Activated naive CD8-positive, alpha-beta T cell treated with anti-CD3 and anti-CD28 coated beads, Interleukin-2, amount 10 ng/mL, durations not matched to agents 7 days and 5 days (primary cell): ENCODE measurements at regions not wholly inside any gene's neighbourhood (a gene's known extent, or its start where the extent isn't known, plus 50 kb on each side); places are given as distances from the start of the nearest gene placed in this dataset.

ENCODE experiments used
- ATAC-seq: fragments of 150-1000 bp; cut with Tn5 transposase; one replicate; pipeline ENCODE4 v1.10.0; 2021; ENCODE audit warnings: low read depth, moderate library complexity
- POLR2A ChIA-PET: fragments of 350-600 bp; sonication (Branson Sonifier 250); formaldehyde crosslinking; loops from one replicate; lab custom pipeline; 2021; ENCODE audit warnings: antibody characterized with exemption; lab: Charles Lee
- DNase-seq: peaks from one replicate; pipeline ENCODE4 v3.0.0; 2021
- H3K27ac Mint-ChIP-seq: one replicate; pipeline ENCODE4 v1.8.0; 2022; ENCODE audit warnings: mild to moderate bottlenecking, mixed read lengths
- H3K27me3 Mint-ChIP-seq: one replicate; pipeline ENCODE4 v1.8.0; 2022; ENCODE audit warnings: mild to moderate bottlenecking, moderate library complexity, mixed read lengths
- H3K36me3 Mint-ChIP-seq: one replicate; pipeline ENCODE4 v1.8.0; 2021; ENCODE audit warnings: mild to moderate bottlenecking, mixed read lengths
- H3K4me1 Mint-ChIP-seq: one replicate; pipeline ENCODE4 v1.8.0; 2021; ENCODE audit warnings: mixed read lengths
- H3K4me3 Mint-ChIP-seq: one replicate; pipeline ENCODE4 v1.8.0; 2022; ENCODE audit warnings: mild to moderate bottlenecking, moderate library complexity, mixed read lengths
- H3K9me3 Mint-ChIP-seq: one replicate; pipeline ENCODE4 v1.8.0; 2021; ENCODE audit warnings: mixed read lengths

DNA sequence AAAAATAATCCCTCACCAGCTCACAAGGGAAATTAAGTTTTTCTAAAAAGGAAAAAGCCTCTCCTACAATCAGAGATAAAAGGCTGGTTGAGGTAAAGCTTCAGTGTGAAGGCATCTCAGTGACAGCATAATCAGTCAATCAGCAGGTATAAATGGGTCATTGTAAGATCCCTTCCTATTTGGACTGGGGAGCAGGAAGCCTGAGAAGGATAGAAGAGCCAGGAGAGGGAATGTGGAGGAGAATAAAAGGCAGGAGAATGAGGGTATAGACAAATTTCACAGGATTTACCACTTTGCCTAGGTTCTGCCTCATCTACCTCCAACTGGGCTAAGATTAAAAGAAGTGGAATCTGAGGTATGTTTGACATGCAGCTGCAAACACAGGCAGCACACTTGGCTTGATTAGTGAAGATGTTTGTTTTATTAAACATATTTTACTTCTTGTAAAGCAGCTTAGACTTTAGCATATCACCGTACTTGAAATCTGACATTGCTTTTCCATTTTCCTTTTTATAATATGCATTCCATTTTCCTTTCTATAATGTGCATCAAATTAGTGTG, 479.1 kb upstream of the USP15 start:
- no peak for ATAC-seq
- H3K4me1 Mint-ChIP-seq: no peaks in the 10 kb centered on the region
- no peaks in the 10 kb centered on the region for H3K9me3 Mint-ChIP-seq
- DNase-seq: no peak
- peaks cover 1% of the 10 kb centered on the region for H3K27me3 Mint-ChIP-seq
- no peak overlapping the region for H3K27ac Mint-ChIP-seq
- H3K4me3 Mint-ChIP-seq: no peak overlapping the region
- no peaks in the 10 kb centered on the region for H3K36me3 Mint-ChIP-seq
- POLR2A ChIA-PET: no interaction called here

DNA sequence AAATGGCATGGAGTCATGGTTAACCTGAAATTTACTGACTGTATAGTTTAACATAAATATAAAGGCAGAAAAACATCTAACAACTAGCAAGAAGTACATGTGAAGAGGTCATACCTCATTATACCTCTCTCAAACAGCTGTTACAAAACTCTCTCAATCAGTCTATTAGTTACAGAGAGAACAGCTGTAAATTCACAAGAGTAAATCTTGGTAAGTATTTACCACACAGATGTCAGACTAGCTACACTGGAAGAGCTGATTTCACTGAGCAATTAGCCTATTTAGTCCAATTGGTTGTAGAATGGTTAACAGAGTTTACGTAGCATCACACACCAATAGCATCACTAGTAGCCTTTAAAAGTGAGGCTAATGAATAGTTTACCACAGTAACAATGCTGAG, 463.4 kb upstream of the USP15 start:
- ATAC-seq (no peak), DNase-seq (no peak)
- POLR2A ChIA-PET: no interaction called here
- H3K4me3 Mint-ChIP-seq: no peak overlapping the region
- no peaks in the 10 kb centered on the region for H3K36me3 Mint-ChIP-seq
- no peaks in the 10 kb centered on the region for H3K4me1 Mint-ChIP-seq
- H3K27ac Mint-ChIP-seq: no peak overlapping the region
- H3K9me3 Mint-ChIP-seq: no peaks in the 10 kb centered on the region
- H3K27me3 Mint-ChIP-seq: peaks cover 2% of the 10 kb centered on the region

DNA sequence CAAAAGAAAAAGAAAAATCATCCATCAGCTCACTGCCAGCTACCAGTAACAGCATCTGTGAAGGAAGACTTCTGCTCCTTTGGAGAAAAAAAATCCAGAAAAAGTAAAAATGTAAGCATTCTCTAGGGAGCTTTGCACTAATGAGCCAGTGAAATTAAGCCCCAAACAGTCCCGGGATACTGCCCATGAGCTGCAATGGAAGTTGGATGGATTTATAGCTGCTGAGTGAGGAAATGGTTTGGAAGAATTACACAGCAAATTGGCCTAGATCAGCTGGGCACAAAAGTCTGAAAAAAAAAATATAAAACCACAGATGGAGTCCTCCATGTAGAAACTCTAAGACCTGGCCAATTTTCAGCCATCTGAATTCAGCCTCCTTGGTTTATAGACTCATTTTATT, 462.9 kb upstream of the USP15 start:
- H3K4me3 Mint-ChIP-seq: no peak overlapping the region
- H3K36me3 Mint-ChIP-seq: no peaks in the 10 kb centered on the region
- H3K4me1 Mint-ChIP-seq: no peaks in the 10 kb centered on the region
- POLR2A ChIA-PET: no interaction called here
- no peak overlapping the region for H3K27ac Mint-ChIP-seq
- ATAC-seq: no peak
- DNase-seq: no peak
- no peaks in the 10 kb centered on the region for H3K9me3 Mint-ChIP-seq
- H3K27me3 Mint-ChIP-seq: no peaks in the 10 kb centered on the region

DNA sequence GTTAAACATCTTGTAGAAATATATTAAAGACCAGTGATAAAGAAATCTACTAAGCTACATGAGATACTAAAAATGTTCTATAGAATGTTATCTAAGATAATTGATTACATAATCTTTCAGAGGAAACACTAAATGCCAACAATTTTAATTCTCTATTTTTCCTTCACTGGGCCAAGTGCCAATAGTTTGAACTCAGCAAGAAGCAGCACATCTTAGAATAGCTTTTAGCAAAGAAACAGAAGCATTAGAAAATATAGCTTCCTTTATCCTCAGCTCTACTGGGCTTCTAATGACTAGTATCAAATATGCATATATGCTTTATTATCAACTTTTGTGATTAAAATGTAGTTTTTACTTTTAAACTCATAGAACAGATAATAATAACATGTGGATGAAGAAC, 461.4 kb upstream of the USP15 start:
- Mint-ChIP-seq H3K36me3 (no peaks in the 10 kb centered on the region), H3K27me3 (no peaks in the 10 kb centered on the region), H3K4me1 (no peaks in the 10 kb centered on the region), H3K4me3 (no peak overlapping the region), H3K27ac (no peak overlapping the region), H3K9me3 (no peaks in the 10 kb centered on the region)
- POLR2A ChIA-PET: no interaction called here
- DNase-seq (no peak), ATAC-seq (no peak)

DNA sequence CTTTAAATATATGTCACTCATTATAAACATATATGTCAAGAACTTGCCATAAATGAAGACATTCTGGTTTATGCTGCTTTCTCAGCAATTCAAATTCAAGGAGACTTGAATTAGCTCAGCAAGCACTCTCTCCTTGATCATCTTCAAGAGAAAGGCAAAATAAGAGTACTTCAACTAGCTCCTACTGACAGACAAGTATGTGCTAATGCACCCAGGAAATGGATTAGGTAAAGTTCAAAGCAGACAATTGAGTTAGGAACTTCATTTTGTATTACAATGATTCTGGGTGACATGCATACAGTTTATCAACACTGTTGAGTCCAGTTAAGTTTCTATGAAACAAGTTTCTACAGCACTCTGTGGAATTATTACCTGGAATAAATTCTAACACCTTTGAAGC, 455.9 kb upstream of the USP15 start:
- Mint-ChIP-seq H3K4me1 (no peaks in the 10 kb centered on the region), H3K27ac (no peak overlapping the region), H3K27me3 (no peaks in the 10 kb centered on the region), H3K4me3 (no peak overlapping the region), H3K9me3 (peaks cover 7% of the 10 kb centered on the region), H3K36me3 (peaks cover 1% of the 10 kb centered on the region)
- no peak for ATAC-seq
- DNase-seq: no peak
- POLR2A ChIA-PET: no interaction called here

DNA sequence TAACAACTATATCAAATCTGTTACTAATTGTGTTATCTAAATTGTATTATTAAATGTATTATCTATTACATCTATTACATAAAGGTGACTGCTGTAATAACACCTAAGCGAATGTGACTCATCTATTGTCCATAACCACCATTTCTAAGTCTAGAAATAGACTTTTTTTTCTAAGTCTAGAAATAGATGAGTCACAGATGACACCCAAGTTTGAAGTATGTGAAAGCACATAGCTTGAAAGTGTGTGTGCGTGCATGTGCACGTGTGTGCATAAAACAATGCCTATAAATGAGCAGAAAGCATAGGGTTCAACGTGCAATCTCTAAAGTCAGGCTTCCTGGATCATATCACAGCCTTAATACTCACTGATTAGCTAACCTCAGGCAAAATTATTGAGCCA, 451.3 kb upstream of the USP15 start:
- no peaks in the 10 kb centered on the region for H3K27me3 Mint-ChIP-seq
- ATAC-seq (no peak), DNase-seq (no peak)
- POLR2A ChIA-PET: no interaction called here
- peaks cover 1% of the 10 kb centered on the region for H3K36me3 Mint-ChIP-seq
- no peak overlapping the region for H3K4me3 Mint-ChIP-seq
- peaks cover 7% of the 10 kb centered on the region for H3K9me3 Mint-ChIP-seq
- no peak overlapping the region for H3K27ac Mint-ChIP-seq
- no peaks in the 10 kb centered on the region for H3K4me1 Mint-ChIP-seq

DNA sequence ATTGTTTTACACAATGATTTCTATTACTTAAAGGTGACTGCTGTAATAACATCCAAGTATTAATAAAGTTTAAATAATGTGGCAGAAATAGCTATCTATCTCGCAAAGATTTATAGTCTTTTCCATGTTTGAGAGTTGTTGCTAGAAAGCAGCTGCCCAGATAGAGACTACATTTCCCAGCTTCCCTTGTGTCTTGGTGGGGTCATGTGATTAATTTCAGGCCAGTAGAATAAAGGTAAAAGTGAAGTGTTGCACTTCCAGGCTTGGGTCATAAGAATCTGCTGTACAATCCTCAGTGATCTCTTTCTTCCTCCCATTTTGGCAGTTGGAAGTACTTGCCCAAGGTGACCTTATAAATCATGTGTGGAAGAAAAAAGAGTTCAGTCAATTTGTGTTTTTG, 449.7 kb upstream of the USP15 start:
- Mint-ChIP-seq H3K27me3 (no peaks in the 10 kb centered on the region), H3K36me3 (peaks cover 1% of the 10 kb centered on the region), H3K4me1 (no peaks in the 10 kb centered on the region), H3K27ac (no peak overlapping the region), H3K4me3 (no peak overlapping the region), H3K9me3 (peaks cover 7% of the 10 kb centered on the region)
- ATAC-seq: no peak
- DNase-seq: no peak
- POLR2A ChIA-PET: no interaction called here

DNA sequence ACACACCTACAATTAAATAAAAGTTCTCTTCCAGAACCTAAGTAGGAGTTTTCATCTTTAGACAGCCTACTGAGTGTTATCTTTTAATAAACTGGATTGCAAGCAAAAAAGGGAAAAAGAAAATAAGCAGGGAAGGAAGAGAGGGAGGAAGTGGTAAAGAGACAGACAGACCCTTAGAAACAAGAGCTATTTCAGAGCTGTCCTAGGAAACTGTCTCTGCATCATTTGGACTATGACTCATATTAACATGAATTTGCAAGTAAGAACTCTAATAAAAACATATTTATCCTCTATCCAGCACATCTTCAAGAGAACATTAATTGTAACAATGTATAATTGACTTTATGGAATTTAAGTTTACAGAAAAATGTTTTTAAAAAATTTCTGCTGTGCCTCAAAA, 438.8 kb upstream of the USP15 start:
- ATAC-seq (no peak), DNase-seq (no peak)
- Mint-ChIP-seq H3K4me3 (no peak overlapping the region), H3K27me3 (peaks cover 10% of the 10 kb centered on the region), H3K4me1 (no peaks in the 10 kb centered on the region), H3K36me3 (no peaks in the 10 kb centered on the region), H3K9me3 (no peaks in the 10 kb centered on the region), H3K27ac (no peak overlapping the region)
- POLR2A ChIA-PET: no interaction called here

DNA sequence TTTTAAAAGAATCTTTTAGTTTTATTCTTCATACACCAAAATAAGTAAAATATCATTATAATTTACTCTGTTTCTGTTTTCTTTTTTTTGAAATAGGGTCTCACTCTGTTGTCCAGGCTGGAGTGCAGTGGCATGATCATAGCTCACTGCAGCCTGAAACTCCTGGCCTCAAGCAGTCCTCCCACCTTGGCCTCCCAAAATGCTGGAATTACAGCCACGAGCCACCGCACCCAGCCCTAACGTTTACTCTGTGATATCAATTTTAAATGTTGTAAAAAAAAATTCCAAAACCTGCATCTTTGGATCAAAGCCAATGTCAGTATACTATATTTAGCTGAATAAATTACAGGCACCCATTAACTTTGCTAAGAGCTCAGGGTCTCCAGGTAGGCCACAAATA, 437.1 kb upstream of the USP15 start:
- peaks cover 10% of the 10 kb centered on the region for H3K27me3 Mint-ChIP-seq
- no peaks in the 10 kb centered on the region for H3K36me3 Mint-ChIP-seq
- H3K4me3 Mint-ChIP-seq: no peak overlapping the region
- DNase-seq: no peak
- H3K4me1 Mint-ChIP-seq: no peaks in the 10 kb centered on the region
- H3K9me3 Mint-ChIP-seq: no peaks in the 10 kb centered on the region
- no peak for ATAC-seq
- POLR2A ChIA-PET: no interaction called here
- H3K27ac Mint-ChIP-seq: no peak overlapping the region

DNA sequence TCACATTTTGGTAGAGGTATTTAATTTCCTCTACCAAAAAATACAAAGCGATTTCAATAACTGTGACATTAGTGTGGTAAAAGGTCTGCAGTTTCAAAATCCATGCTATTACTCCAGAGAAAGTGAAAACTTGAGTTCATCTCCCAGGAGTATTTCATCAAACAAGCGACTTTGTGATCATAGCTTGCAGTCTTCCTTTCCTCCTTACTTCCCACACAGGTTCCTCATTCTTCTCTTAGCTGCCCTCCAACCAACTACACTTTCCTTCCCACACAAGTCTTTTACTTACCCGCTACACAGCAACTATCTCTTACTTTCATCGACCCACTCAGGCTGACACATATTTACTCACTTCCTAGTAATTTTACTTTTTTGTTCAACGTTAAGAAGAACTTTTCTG, 413.4 kb upstream of the USP15 start:
- DNase-seq (no peak), ATAC-seq (no peak)
- Mint-ChIP-seq H3K27ac (no peak overlapping the region), H3K27me3 (no peaks in the 10 kb centered on the region), H3K4me1 (no peaks in the 10 kb centered on the region), H3K9me3 (no peaks in the 10 kb centered on the region), H3K4me3 (no peak overlapping the region), H3K36me3 (no peaks in the 10 kb centered on the region)
- POLR2A ChIA-PET: no interaction called here

DNA sequence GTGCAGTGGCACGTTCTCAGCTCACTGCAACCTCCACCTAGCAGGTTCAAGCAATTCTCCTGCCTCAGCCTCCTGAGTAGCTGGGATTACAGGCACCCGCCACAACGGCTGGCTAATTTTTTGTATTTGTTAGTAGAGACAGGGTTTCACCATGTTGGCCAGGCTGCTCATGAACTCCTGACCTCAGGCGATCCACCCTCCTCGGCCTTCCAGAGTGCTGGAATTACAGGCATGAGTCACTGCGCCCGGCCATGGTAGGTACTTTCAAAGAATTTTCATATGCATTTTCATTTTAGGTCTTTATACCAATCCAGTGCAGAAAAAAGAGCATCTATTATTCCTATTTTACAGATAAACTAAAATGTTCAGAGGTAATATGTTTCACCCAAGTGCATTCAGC, 411.3 kb upstream of the USP15 start:
- no peak overlapping the region for H3K4me3 Mint-ChIP-seq
- no peaks in the 10 kb centered on the region for H3K4me1 Mint-ChIP-seq
- POLR2A ChIA-PET: no interaction called here
- peaks cover under 1% of the 10 kb centered on the region for H3K27me3 Mint-ChIP-seq
- ATAC-seq (no peak), DNase-seq (no peak)
- no peaks in the 10 kb centered on the region for H3K36me3 Mint-ChIP-seq
- no peaks in the 10 kb centered on the region for H3K9me3 Mint-ChIP-seq
- no peak overlapping the region for H3K27ac Mint-ChIP-seq

DNA sequence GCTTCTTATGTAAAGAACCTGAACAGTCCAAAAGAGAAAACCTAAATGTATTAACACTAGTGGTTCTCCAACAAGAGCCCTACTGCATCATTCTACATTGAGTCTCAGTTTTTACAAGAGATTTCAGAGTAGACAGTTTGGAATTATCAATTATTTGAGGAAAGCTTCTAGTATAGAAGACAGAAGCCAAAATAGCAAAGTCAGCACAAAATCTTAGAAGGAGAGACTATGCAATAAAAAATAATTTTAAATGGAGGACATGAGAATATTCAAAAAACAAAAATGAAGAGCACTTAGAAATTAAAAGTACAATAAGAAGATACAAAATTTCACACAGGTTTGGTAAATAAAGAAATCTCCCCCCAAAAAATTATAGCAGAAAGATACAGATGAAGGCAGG, 406.3 kb upstream of the USP15 start:
- peaks cover 4% of the 10 kb centered on the region for H3K9me3 Mint-ChIP-seq
- ATAC-seq (no peak), DNase-seq (no peak)
- H3K4me3 Mint-ChIP-seq: no peak overlapping the region
- H3K4me1 Mint-ChIP-seq: no peaks in the 10 kb centered on the region
- H3K36me3 Mint-ChIP-seq: no peaks in the 10 kb centered on the region
- peaks cover 5% of the 10 kb centered on the region for H3K27me3 Mint-ChIP-seq
- POLR2A ChIA-PET: no interaction called here
- no peak overlapping the region for H3K27ac Mint-ChIP-seq

DNA sequence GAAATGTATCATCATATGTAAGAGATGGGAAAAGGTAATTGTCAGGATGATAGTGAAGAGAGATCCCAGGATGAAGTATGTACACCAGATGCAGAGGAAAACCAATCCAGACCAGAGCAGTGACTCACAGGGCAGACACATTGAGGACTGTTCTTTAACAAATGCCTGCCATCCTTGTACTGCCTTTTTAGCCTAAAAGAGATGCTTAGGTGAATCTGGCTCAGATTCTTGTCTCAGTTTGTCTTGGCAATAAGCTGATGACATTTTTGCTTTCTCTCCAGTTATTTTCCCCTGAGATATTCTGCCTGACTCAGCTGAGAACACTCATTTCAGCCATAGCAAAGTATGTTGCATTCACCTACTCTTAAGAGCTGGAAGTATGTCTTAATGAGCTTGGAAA, 405.3 kb upstream of the USP15 start:
- ATAC-seq (no peak), DNase-seq (no peak)
- Mint-ChIP-seq H3K9me3 (peaks cover 4% of the 10 kb centered on the region), H3K27ac (no peak overlapping the region), H3K36me3 (no peaks in the 10 kb centered on the region), H3K4me3 (no peak overlapping the region), H3K27me3 (peaks cover 5% of the 10 kb centered on the region), H3K4me1 (no peaks in the 10 kb centered on the region)
- POLR2A ChIA-PET: no interaction called here

DNA sequence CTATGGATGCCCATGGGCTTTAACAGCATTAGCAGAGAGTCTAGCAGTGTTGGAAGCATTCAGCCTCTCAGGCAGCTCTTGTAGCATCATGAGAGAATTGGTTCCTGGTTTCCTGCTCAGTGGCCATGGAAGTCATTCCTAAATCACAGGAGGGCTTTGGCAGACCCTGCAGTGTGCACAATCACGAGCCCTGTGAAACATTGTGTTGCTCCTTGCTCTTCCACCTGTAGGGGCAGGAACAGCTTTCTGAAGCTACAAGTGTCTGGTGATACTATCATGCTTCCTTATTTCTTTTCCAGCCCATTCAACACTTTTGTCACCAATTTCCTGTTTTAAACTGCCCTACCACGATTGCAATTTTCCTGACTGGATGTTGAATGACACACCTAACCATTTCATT, 402.2 kb upstream of the USP15 start:
- POLR2A ChIA-PET: no interaction called here

DNA sequence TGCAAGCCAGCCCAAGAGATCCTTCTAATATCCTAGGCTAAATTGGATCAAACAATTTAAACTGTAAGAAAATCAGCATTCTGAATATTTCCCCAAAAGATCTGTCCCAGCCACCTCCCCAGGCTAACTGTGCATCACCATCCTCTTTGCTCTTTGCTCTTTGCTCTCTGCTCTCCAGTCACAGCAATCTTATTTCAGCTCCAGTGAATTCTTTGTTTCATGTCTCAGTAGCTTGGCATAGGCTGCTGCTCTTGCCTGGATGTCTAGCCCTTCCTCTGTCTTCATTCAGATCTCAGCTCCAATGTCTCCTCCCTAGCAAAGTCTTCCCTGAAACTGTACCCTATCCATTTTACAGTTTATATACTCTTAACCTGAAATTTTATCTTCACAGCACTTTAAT, 399.8 kb upstream of the USP15 start:
- Mint-ChIP-seq H3K4me3 (no peak overlapping the region), H3K27me3 (peaks cover 2% of the 10 kb centered on the region), H3K27ac (no peak overlapping the region), H3K9me3 (peaks cover 1% of the 10 kb centered on the region), H3K36me3 (no peaks in the 10 kb centered on the region), H3K4me1 (no peaks in the 10 kb centered on the region)
- POLR2A ChIA-PET: no interaction called here
- DNase-seq (no peak), ATAC-seq (no peak)

More for the DNA sequence above, 402.2 kb upstream of the USP15 start:
- ATAC-seq (no peak), DNase-seq (no peak)
- Mint-ChIP-seq H3K36me3 (no peaks in the 10 kb centered on the region), H3K9me3 (peaks cover 5% of the 10 kb centered on the region), H3K4me1 (no peaks in the 10 kb centered on the region), H3K4me3 (no peak overlapping the region), H3K27ac (no peak overlapping the region), H3K27me3 (peaks cover 6% of the 10 kb centered on the region)
